ENCODE measurements at regions not wholly inside any gene's neighbourhood (a gene's known extent, or its start where the extent isn't known, plus 50 kb on each side); places are given as distances from the start of the nearest gene placed in this dataset.

GRCh38 chr10:44173608-44173894, 211.3 kb downstream of the CXCL12 start:
- H3K27ac ChIP-seq (ENCODE audit: low read length): no peak overlapping the region
- no peaks in the 10 kb centered on the region for H3K9me2 ChIP-seq (replicated peaks; ENCODE audit: insufficient read depth, low read length)
- no peaks in the 10 kb centered on the region for H3K27me3 ChIP-seq (replicated peaks; ENCODE audit: insufficient read depth, low read length)
- no peaks in the 10 kb centered on the region for H3K79me2 ChIP-seq (ENCODE audit: low read length)
- H3K36me3 ChIP-seq (replicated peaks; ENCODE audit: insufficient read depth, low read length): no peaks in the 10 kb centered on the region
- H3F3A ChIP-seq (ENCODE audit: insufficient read depth, low read length): no peaks in the 10 kb centered on the region
- no peak overlapping the region for H3K9ac ChIP-seq (ENCODE audit: low read length)
- no peaks in the 10 kb centered on the region for H3K9me3 ChIP-seq (replicated peaks; ENCODE audit: insufficient read depth, low read length)
- no peak overlapping the region for H3K4me3 ChIP-seq (ENCODE audit: low read length)
- H2AFZ ChIP-seq (ENCODE audit: low read length): no peak overlapping the region
- DNase-seq: no peak
- TF ChIP-seq EZH2phosphoT487 (IDR thresholded peaks at IDR 0.05; ENCODE audit: low read length): no peak
- TF ChIP-seq CTCF (IDR thresholded peaks at IDR 0.05; ENCODE audit: low read length): no peak
- TF ChIP-seq EZH2 (optimal IDR thresholded peaks at IDR 0.05; ENCODE audit: low read depth, low read length): no peak
- no peaks in the 10 kb centered on the region for H4K20me1 ChIP-seq (ENCODE audit: insufficient read depth, low read length)
- H3K4me1 ChIP-seq (ENCODE audit: low read length): no peaks in the 10 kb centered on the region
- no peak overlapping the region for H3K4me2 ChIP-seq (ENCODE audit: low read depth, low read length)

- H3K9ac ChIP-seq (ENCODE audit: low read length): no peak overlapping the region
- H3K79me2 ChIP-seq (ENCODE audit: low read length): no peaks in the 10 kb centered on the region
- no peak overlapping the region for H2AFZ ChIP-seq (ENCODE audit: low read length)
- TF ChIP-seq EZH2phosphoT487 (IDR thresholded peaks at IDR 0.05; ENCODE audit: low read length): no peak
- no peak for TF ChIP-seq EZH2 (optimal IDR thresholded peaks at IDR 0.05; ENCODE audit: low read depth, low read length)
- TF ChIP-seq CTCF (IDR thresholded peaks at IDR 0.05; ENCODE audit: low read length): no peak
- H3K27me3 ChIP-seq (replicated peaks; ENCODE audit: insufficient read depth, low read length): no peaks in the 10 kb centered on the region
- no peak for DNase-seq
- no peaks in the 10 kb centered on the region for H3K9me2 ChIP-seq (replicated peaks; ENCODE audit: insufficient read depth, low read length)
- no peaks in the 10 kb centered on the region for H3F3A ChIP-seq (ENCODE audit: insufficient read depth, low read length)
- no peak overlapping the region for H3K4me2 ChIP-seq (ENCODE audit: low read depth, low read length)
- no peaks in the 10 kb centered on the region for H3K4me1 ChIP-seq (ENCODE audit: low read length)
- H4K20me1 ChIP-seq (ENCODE audit: insufficient read depth, low read length): no peaks in the 10 kb centered on the region
- H3K4me3 ChIP-seq (ENCODE audit: low read length): no peak overlapping the region
- H3K36me3 ChIP-seq (replicated peaks; ENCODE audit: insufficient read depth, low read length): no peaks in the 10 kb centered on the region
- H3K9me3 ChIP-seq (replicated peaks; ENCODE audit: insufficient read depth, low read length): no peaks in the 10 kb centered on the region
- no peak overlapping the region for H3K27ac ChIP-seq (ENCODE audit: low read length)
Measured at GRCh38 chr10:44172883-44173607, 211.9 kb downstream of the CXCL12 start.

- DNase-seq: no peak
- H3K4me3 ChIP-seq (ENCODE audit: low read length): no peak overlapping the region
- H2AFZ ChIP-seq (ENCODE audit: low read length): no peak overlapping the region
- no peak overlapping the region for H3K4me2 ChIP-seq (ENCODE audit: low read depth, low read length)
- no peak overlapping the region for H3K27ac ChIP-seq (ENCODE audit: low read length)
- H3K9ac ChIP-seq (ENCODE audit: low read length): no peak overlapping the region
- no peaks in the 10 kb centered on the region for H4K20me1 ChIP-seq (ENCODE audit: insufficient read depth, low read length)
- no peaks in the 10 kb centered on the region for H3K79me2 ChIP-seq (ENCODE audit: low read length)
- no peaks in the 10 kb centered on the region for H3K9me3 ChIP-seq (replicated peaks; ENCODE audit: insufficient read depth, low read length)
- H3K36me3 ChIP-seq (replicated peaks; ENCODE audit: insufficient read depth, low read length): no peaks in the 10 kb centered on the region
- H3K4me1 ChIP-seq (ENCODE audit: low read length): no peaks in the 10 kb centered on the region
- TF ChIP-seq EZH2 (optimal IDR thresholded peaks at IDR 0.05; ENCODE audit: low read depth, low read length) (no peak), EZH2phosphoT487 (IDR thresholded peaks at IDR 0.05; ENCODE audit: low read length) (no peak), CTCF (IDR thresholded peaks at IDR 0.05; ENCODE audit: low read length) (no peak)
- no peaks in the 10 kb centered on the region for H3K27me3 ChIP-seq (replicated peaks; ENCODE audit: insufficient read depth, low read length)
- H3K9me2 ChIP-seq (replicated peaks; ENCODE audit: insufficient read depth, low read length): no peaks in the 10 kb centered on the region
- no peaks in the 10 kb centered on the region for H3F3A ChIP-seq (ENCODE audit: insufficient read depth, low read length)
Measured at GRCh38 chr10:44171765-44172164, 213.1 kb downstream of the CXCL12 start.
